PFSK-1 (cell line): ENCODE measurements at regions not wholly inside any gene's neighbourhood (a gene's known extent, or its start where the extent isn't known, plus 50 kb on each side); places are given as distances from the start of the nearest gene placed in this dataset.

Source experiments
- FOXP2 ChIP-seq: optimal IDR thresholded peaks from 2 replicates; pipeline ENCODE3; 2011; ENCODE audit warnings: borderline replicate concordance, control low read depth, inconsistent platforms; ENCODE audit not compliant: insufficient read depth; ENCODE audit errors: extremely low read length, extremely low read depth
- POLR2AphosphoS5 ChIP-seq: IDR thresholded peaks from 2 replicates; pipeline ENCODE4 v1.6.1; 2012; ENCODE audit warnings: low read depth, mild to moderate bottlenecking, control low read depth, low read length, moderate library complexity
- REST ChIP-seq, 2 experiments: IDR thresholded peaks; 2 replicates each; pipeline versions ENCODE4 v1.6.1 to v1.8.0; 2011 to 2012; ENCODE audit warnings: low read depth in 2 of 2, low read length in 2 of 2, control low read depth in 1 of 2, inconsistent platforms in 1 of 2, mild to moderate bottlenecking in 1 of 2, moderate library complexity in 1 of 2; ENCODE audit not compliant: insufficient read depth in 1 of 2
- SIN3A ChIP-seq: IDR thresholded peaks from 2 replicates; pipeline ENCODE4 v1.6.1; 2012; ENCODE audit warnings: mild to moderate bottlenecking, low read length, moderate library complexity, borderline replicate concordance; ENCODE audit not compliant: insufficient read depth
- TAF1 ChIP-seq: IDR thresholded peaks from 2 replicates; pipeline ENCODE4 v1.6.1; 2012; ENCODE audit warnings: low read length, control low read depth, borderline replicate concordance; ENCODE audit not compliant: insufficient read depth

DNA sequence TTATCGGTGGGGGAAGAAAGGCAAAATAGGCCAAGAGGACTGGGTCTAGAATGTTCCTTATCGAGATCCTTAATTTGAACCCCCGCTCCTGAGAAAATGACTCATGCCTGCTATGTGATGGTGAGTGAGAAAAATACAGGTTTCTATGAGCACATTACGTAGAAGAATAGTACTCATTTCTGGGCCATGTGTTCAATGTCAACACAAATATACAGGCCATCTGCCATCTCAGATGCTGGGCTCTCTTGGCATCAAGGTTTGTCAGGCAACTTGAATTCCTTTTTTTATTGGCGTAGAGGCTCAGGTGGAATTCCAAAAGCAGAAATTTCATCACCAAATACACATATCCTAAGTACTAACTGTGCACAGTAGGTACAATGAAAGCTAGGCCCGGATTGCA is 81.4 kb upstream of the TRIM2 start:
- TF ChIP-seq POLR2AphosphoS5, result no peak
- TF ChIP-seq TAF1, result no peak
- TF ChIP-seq FOXP2, result no peak

DNA sequence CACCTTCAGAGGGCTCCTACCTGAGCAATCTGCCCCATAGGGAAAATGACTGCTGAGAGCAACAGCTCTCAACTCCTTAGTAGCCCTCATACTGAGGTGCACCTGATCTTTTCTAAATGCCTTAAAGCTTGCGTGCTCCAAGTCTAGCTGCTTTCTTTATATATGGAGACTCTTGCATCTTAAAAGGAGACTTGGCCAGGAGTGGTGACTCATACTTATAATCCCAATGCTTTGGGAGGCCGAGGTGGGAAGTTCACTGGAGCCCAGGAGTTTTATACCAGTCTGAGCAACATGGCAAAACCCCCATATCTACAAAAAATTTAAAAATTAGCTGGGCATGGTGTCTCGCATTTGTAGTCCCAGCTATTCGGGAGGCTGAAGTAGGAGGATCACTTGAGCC is 78.1 kb upstream of the TRIM2 start:
- TF ChIP-seq SIN3A (no peak), REST (IDR thresholded peaks at IDR 0.05; ENCODE audit: insufficient read depth in 1 of 2, low read depth in 2 of 2, low read length in 2 of 2) (no peak), TAF1 (no peak)

GRCh38 chr4:153127760-153128494 is 76.3 kb upstream of the TRIM2 start:
- no peak for TF ChIP-seq SIN3A
- TF ChIP-seq FOXP2, result no peak
- TF ChIP-seq TAF1, result no peak
- no peak for TF ChIP-seq REST (IDR thresholded peaks at IDR 0.05; ENCODE audit: insufficient read depth in 1 of 2, low read depth in 2 of 2, low read length in 2 of 2)
- TF ChIP-seq POLR2AphosphoS5, result no peak

GRCh38 chr4:153131596-153131995 is 72.6 kb upstream of the TRIM2 start:
- no peak for TF ChIP-seq REST (IDR thresholded peaks at IDR 0.05; ENCODE audit: insufficient read depth in 1 of 2, low read depth in 2 of 2, low read length in 2 of 2)
- TF ChIP-seq SIN3A, result no peak
- TF ChIP-seq TAF1, result no peak
- no peak for TF ChIP-seq POLR2AphosphoS5

DNA sequence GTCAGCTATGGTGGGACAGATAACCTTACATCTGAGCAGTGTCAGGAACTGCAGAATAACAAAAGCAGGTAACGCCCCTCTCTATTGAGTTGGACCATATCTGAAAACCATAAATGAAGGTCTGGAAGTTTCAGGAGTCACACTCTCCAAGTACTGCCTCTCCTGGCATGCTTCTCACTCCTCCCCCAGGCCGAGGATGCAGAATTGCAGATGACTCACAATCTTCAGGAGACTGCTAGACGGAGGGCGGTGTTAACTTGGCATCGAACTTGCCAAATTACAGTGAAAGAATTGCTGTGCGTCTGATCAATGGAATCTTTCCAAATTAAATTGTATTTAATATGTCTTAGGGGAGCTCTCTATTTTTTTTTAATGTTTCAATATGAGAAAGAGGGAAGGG is 67.1 kb upstream of the TRIM2 start:
- no peak for TF ChIP-seq REST (IDR thresholded peaks at IDR 0.05; ENCODE audit: insufficient read depth in 1 of 2, low read depth in 2 of 2, low read length in 2 of 2)
- no peak for TF ChIP-seq TAF1
- no peak for TF ChIP-seq POLR2AphosphoS5
- TF ChIP-seq SIN3A, result no peak
- TF ChIP-seq FOXP2, result no peak
